ENCODE measurements at regions not wholly inside any gene's neighbourhood (a gene's known extent, or its start where the extent isn't known, plus 50 kb on each side); places are given as distances from the start of the nearest gene placed in this dataset.

DNA sequence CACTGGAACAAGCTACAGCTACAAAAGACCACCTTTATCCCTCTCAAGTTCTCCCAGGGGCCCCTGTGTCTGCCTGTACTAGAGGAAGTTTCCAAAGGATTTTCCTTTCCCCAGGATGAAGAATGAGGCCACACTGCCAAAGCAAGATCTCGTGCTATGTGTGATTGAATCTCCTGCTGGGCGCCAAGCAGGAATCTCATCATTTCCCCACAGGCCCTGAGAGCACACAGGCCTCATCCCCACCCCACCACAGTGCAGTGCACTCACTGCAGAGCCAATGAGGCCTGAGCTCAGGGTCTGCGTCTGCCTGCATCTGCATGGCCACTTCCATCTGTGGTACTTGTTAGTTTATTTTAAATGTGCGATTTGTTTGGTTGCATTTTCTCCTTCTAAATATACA lies 387.4 kb upstream of the ASIC2 start:
- H4K91ac ChIP-seq (ENCODE audit: insufficient read depth, low read depth, low read length), result no peak overlapping the region
- H3K9me3 ChIP-seq (ENCODE audit: control insufficient read depth, insufficient read depth, low read length), result no peaks in the 10 kb centered on the region
- no peak overlapping the region for H4K8ac ChIP-seq (ENCODE audit: low read depth in 2 of 2, low read length in 2 of 2)
- no peak overlapping the region for H3K23ac ChIP-seq (ENCODE audit: low read depth, low read length)
- no peaks in the 10 kb centered on the region for H4K20me1 ChIP-seq (ENCODE audit: insufficient read depth, low read length)
- H3K27me3 ChIP-seq (ENCODE audit: control insufficient read depth, insufficient read depth, low read length), result no peaks in the 10 kb centered on the region
- H3K18ac ChIP-seq (ENCODE audit: low read depth, low read length), result no peak overlapping the region
- ATAC-seq (ENCODE audit: low read depth) (no peak), DNase-seq (no peak)
- H3K4ac ChIP-seq (ENCODE audit: low read depth, low read length), result no peak overlapping the region
- H3K9ac ChIP-seq (ENCODE audit: low read depth, low read length), result no peak overlapping the region
- H2BK120ac ChIP-seq (ENCODE audit: low read depth, low read length), result no peak overlapping the region
- H2AFZ ChIP-seq (replicated peaks; ENCODE audit: low read length, poor library complexity), result no peak overlapping the region
- TF ChIP-seq FOS (IDR thresholded peaks at IDR 0.05; ENCODE audit: low read depth, low read length) (no peak), MXI1 (IDR thresholded peaks at IDR 0.05; ENCODE audit: borderline replicate concordance, low read depth, low read length) (no peak), RFX5 (IDR thresholded peaks at IDR 0.05; ENCODE audit: low read depth, low read length) (no peak), RCOR1 (IDR thresholded peaks at IDR 0.05; ENCODE audit: insufficient replicate concordance, low read length) (no peak), NFE2L2 (IDR thresholded peaks at IDR 0.05; ENCODE audit: low read depth, low read length) (no peak), SMC3 (IDR thresholded peaks at IDR 0.05; ENCODE audit: low read depth, low read length) (no peak), MAZ (IDR thresholded peaks at IDR 0.05; ENCODE audit: borderline replicate concordance, low read depth, low read length) (no peak), CHD1 (IDR thresholded peaks at IDR 0.05; ENCODE audit: low read depth, low read length) (no peak), MAFK (IDR thresholded peaks at IDR 0.05; ENCODE audit: low read depth, low read length) (no peak), RAD21 (IDR thresholded peaks at IDR 0.05; ENCODE audit: low read length) (no peak), POLR2A (IDR thresholded peaks at IDR 0.05; ENCODE audit: low read depth, low read length) (no peak)
- TF ChIP-seq, protein P1, sequence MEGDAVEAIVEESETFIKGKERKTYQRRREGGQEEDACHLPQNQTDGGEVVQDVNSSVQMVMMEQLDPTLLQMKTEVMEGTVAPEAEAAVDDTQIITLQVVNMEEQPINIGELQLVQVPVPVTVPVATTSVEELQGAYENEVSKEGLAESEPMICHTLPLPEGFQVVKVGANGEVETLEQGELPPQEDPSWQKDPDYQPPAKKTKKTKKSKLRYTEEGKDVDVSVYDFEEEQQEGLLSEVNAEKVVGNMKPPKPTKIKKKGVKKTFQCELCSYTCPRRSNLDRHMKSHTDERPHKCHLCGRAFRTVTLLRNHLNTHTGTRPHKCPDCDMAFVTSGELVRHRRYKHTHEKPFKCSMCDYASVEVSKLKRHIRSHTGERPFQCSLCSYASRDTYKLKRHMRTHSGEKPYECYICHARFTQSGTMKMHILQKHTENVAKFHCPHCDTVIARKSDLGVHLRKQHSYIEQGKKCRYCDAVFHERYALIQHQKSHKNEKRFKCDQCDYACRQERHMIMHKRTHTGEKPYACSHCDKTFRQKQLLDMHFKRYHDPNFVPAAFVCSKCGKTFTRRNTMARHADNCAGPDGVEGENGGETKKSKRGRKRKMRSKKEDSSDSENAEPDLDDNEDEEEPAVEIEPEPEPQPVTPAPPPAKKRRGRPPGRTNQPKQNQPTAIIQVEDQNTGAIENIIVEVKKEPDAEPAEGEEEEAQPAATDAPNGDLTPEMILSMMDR (conservative IDR thresholded peaks at IDR 0.05; ENCODE audit: low read depth, low read length), result no peak
- TF ChIP-seq, protein P2, sequence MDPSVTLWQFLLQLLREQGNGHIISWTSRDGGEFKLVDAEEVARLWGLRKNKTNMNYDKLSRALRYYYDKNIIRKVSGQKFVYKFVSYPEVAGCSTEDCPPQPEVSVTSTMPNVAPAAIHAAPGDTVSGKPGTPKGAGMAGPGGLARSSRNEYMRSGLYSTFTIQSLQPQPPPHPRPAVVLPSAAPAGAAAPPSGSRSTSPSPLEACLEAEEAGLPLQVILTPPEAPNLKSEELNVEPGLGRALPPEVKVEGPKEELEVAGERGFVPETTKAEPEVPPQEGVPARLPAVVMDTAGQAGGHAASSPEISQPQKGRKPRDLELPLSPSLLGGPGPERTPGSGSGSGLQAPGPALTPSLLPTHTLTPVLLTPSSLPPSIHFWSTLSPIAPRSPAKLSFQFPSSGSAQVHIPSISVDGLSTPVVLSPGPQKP (IDR thresholded peaks at IDR 0.05; ENCODE audit: borderline replicate concordance, low read depth, low read length), result no peak
- TF ChIP-seq, protein P3, sequence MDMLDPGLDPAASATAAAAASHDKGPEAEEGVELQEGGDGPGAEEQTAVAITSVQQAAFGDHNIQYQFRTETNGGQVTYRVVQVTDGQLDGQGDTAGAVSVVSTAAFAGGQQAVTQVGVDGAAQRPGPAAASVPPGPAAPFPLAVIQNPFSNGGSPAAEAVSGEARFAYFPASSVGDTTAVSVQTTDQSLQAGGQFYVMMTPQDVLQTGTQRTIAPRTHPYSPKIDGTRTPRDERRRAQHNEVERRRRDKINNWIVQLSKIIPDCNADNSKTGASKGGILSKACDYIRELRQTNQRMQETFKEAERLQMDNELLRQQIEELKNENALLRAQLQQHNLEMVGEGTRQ (IDR thresholded peaks at IDR 0.05; ENCODE audit: low read depth, low read length), result no peak
- H3K14ac ChIP-seq (replicated peaks; ENCODE audit: low read depth, low read length), result no peak overlapping the region
- no peak overlapping the region for H2BK5ac ChIP-seq (ENCODE audit: low read depth, low read length, poor library complexity, severe bottlenecking)
- in situ Hi-C loops (cut with MboI; ENCODE audit: low sequenced_read_pairs) (no loop called here), intact Hi-C loops (cut with micrococcal nuclease) (no loop called here), dilution Hi-C loops (cut with HindIII; ENCODE audit: low sequenced_read_pairs, unreplicated experiment) (no loop called here)
- no peak overlapping the region for H3K4me2 ChIP-seq (ENCODE audit: low read depth, low read length)
- no peaks in the 10 kb centered on the region for H3K4me1 ChIP-seq (ENCODE audit: control insufficient read depth, insufficient read depth, low read length)
- no CpG with 5 or more reads among the region's 4 CpGs for WGBS, 2 experiments (ENCODE audit: extremely low coverage in 2 of 2, insufficient read length in 1 of 2)
- H2BK15ac ChIP-seq (ENCODE audit: low read depth, low read length), result no peak overlapping the region
- H2AK5ac ChIP-seq (ENCODE audit: low read depth, low read length), result no peak overlapping the region
- no peak overlapping the region for H3K27ac ChIP-seq (ENCODE audit: insufficient read depth, low read length)
- H3K56ac ChIP-seq (ENCODE audit: extremely low read depth, insufficient read depth, low read length), result no peak overlapping the region
- no peaks in the 10 kb centered on the region for H3K9me1 ChIP-seq (ENCODE audit: insufficient read depth, low read length)
- H2AK9ac ChIP-seq (replicated peaks; ENCODE audit: low read depth, low read length, poor library complexity), result no peak overlapping the region
- H2BK20ac ChIP-seq (ENCODE audit: low read depth, low read length), result no peak overlapping the region
- no peak overlapping the region for H4K5ac ChIP-seq (ENCODE audit: low read depth, low read length)
- ChIA-PET CTCF (no interaction called here), POLR2A (ENCODE audit: unreplicated experiment) (no interaction called here)
- no TSS peak for BruUV-seq (replicated peaks)
- H3K36me3 ChIP-seq (ENCODE audit: control insufficient read depth, insufficient read depth, low read length), result no peaks in the 10 kb centered on the region
- no peaks in the 10 kb centered on the region for H3K79me1 ChIP-seq (ENCODE audit: low read depth in 1 of 2, low read length in 2 of 2)
- H3K4me3 ChIP-seq (ENCODE audit: insufficient read depth, low read depth, low read length), result no peak overlapping the region

Measured in IMR-90 (cell line).